GM12892 (cell line): ENCODE measurements at regions not wholly inside any gene's neighbourhood (a gene's known extent, or its start where the extent isn't known, plus 50 kb on each side); places are given as distances from the start of the nearest gene placed in this dataset.

Experiments used
- POLR2A ChIP-seq: IDR thresholded peaks from 2 replicates; pipeline ENCODE4 v1.6.1; 2011; ENCODE audit warnings: low read depth, low read length, control low read depth
- POLR2AphosphoS5 ChIP-seq: IDR thresholded peaks from 2 replicates; pipeline ENCODE4 v1.6.1; 2011; ENCODE audit warnings: low read depth, low read length, control low read depth

GRCh38 chr2:88350331-88351248, 101.9 kb downstream of the FOXI3 start:
- TF ChIP-seq POLR2A (no peak), POLR2AphosphoS5 (no peak)
